Kasumi-1 (cell line): ENCODE measurements at regions not wholly inside any gene's neighbourhood (a gene's known extent, or its start where the extent isn't known, plus 50 kb on each side); places are given as distances from the start of the nearest gene placed in this dataset.

ENCODE experiments used
- DNase-seq, 2 experiments: peaks; one replicate each; lab custom pipeline; 2025; lab: John Stamatoyannopoulos, UW

DNA sequence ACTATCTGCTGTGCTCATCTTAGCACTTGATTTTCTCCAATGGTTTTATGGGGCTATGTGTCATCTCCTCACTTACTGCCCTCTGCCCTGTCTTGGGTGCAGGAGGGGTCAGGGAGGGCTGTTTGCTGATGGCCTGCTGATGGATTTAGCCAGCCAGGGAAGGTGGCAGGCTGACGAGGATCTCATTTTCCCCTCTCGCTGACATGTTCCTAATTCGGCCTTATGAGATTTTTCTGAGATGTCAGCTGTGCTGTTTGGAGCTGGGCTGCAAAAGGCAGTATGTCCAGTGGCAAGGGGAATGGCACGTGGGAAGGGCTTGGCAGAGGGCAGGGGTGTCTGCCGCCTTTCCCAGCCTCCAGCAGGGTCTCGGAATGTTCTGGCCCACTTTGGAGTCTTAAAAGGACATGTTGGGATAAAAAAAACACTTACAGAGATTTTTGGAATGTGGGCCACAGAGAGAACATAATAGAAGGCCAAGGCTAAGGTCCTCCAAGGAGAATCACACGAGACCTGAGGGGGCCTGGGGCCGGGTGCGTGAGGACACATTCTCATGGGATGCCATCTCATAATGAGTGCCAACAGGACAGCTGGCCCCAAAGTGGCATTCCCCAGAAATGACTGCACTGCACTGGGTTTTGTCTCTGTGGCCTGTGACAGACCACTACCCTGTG lies 303.8 kb downstream of the TLE3 start:
- no peak for DNase-seq

DNA sequence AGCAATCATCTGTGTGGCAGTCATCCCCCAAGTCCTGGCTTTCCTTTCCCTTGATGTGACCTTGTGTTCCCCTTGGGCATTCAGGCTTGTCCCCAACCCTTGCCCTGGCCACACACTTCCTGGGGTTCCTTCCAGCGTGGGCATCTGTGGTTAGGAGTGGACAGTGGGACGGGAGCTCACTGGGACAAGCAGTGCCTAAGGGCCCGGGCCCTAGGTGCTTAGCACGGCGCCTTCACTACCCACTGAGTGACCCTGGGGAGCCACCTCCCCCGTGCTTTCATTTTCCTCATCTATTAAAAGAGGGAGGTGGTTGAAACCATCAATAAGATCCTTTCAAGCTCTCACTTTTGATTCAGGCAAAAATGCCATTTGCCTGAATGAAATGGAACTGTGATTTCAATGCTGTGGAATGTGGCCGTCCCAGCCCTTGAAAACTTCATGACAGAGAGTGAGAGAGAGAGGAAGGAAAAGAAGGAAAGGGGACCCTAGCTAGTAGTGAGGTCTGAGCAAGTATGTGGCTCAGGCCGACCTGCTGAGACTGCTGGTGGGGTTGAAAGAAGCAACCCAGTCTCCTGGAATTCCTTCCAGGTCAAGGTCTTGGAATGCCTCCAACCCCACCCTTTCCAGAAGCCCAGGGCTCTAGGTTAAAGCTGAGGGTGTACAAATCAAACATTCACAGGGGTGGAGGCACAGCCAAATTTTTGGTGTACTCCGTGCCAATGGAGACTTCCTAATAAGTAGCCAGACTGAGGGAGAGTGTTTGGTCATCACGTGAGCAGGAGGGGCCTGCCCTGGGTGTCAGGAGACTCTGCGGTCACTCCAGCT lies 302.9 kb downstream of the TLE3 start:
- no peak for DNase-seq

DNA sequence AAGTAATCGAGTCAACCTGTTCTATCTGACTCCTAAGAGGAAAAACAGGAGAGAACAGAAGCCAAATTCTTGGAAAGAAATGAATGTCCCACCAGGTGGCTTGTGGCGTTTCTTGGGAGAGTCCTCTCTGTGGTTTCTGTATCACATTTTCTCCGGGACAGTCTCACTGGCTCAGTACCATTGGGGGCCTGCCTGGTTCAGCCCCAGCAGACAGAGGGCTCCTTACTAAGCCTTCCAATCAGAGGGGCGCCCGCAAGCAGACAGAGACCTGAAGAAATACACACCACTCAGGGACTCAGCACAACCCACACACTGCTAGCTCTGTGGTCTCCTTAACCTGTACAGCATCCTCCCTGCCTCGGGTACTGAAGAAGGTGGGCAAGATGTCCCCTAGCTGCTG lies 302.1 kb downstream of the TLE3 start:
- DNase-seq = no peak

DNA sequence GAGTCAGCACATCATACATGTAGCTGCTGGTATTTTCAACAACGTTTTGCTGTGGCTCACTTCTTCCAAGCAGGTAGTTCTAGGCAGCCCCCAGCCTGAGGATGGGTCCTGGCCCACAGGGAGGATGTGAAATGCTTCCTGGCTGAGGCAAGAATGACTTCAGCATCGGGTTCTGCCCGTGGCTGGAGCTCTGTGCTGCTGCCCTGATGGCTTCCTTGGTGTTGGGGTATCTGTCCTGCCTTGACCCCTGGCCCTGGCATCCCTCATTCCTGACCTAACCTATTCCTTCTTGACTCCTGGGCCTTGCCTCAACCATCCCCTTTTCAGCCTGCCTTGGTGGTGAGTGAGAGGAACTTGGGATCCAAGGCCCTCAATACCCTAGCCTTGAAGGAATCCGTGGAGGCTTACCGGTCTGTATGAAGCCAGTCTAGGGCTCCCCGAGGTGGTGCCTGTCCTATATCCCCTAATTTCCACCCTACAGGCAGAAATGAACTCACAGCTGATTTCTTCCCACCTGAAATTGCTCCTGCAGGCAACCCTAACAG lies 300.6 kb downstream of the TLE3 start:
- no peak for DNase-seq

DNA sequence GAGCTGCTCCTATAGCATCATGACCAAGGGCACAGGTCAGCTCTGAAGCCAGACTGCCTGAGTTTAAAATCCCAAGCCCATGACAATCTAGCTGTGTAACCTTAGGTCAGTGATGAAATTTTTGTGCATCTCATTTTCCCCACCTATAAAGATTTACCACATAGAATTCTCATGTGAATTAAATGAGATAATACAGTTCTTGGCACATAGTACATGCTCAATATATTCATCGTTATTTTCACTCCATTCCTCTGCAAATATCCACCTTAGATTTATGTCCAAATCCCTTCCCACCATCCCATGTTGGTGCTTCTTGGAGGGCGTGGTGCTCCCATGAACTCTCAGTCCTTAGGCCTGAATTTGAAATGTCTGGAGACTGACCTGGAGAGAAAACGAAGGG lies 300.1 kb downstream of the TLE3 start:
- no peak for DNase-seq

DNA sequence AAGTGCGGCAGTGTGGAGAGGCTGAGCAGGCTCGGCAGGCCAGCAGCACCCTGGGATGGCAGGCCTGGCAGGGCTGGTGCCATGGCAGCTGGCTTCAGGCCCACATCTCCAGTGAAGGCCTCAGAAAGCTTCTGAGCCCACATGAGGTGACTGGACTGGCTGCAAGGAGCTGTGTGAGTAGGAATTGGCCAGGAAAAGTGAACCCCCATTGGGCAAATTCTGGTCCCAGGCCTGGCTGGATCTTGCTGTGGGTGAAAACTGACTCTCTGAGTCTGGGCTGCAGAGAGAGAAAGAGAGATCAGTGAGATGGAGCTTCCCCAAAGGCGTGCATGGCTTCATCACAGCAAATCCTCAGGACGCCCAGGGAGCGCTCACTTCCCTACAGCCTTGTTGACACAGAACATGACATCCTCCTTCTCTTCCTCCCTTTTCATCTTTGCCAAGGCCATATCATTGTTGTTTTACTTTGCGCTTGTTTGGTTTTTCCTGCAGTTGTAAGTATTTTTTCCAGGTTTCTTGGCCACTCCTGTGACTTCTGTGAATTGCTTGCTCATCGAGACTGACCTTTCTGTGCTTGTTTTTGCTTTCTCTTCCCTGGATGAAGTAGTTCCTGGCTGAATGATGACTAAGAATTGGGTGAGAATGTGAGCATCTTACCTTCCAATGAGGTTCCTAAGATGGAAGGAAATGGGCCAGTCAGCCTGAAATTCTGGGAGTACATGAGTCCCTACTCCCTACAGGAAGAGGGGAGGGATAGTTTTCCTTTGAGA lies 299.1 kb downstream of the TLE3 start:
- no peak for DNase-seq

DNA sequence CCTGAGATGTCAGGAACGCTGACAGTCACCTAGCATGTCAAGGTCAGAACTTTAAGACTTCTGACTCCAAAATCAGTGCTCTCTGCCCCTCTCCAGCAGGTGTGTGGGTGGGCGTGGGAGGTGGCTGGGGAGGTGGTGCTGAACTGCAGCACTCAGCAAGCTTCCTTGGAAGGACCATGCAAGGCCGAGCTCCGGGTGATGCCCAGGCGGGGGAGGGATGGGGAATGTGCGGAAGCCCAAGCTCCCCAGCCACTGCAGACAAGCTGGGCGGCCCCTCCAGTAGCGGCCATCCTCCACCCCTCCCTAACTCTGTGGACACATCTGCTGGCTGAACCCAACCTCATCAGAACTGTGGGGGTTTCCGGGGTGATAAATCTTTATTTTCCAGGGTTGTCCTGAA lies 296.6 kb downstream of the TLE3 start:
- no peak for DNase-seq

DNA sequence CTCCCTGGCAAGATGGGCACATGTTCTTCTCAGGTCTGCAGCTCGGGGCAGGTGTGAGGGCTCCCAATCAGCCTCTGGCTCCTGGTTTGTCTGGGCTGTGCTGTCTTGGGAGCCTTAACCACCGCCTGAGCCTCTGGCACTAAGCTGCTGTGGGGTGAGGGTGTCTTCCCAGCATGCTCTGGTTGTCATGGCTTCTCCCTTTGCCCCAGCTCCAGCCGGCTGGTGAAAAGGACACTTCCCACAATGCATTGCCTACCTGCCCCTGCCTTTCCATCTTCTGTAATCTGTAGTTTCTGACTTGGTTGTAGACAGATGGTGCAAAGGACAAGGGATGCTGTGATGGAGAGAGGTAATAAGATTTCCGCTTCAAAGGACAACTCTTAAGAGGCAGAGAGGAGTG lies 295.3 kb downstream of the TLE3 start:
- DNase-seq = no peak

DNA sequence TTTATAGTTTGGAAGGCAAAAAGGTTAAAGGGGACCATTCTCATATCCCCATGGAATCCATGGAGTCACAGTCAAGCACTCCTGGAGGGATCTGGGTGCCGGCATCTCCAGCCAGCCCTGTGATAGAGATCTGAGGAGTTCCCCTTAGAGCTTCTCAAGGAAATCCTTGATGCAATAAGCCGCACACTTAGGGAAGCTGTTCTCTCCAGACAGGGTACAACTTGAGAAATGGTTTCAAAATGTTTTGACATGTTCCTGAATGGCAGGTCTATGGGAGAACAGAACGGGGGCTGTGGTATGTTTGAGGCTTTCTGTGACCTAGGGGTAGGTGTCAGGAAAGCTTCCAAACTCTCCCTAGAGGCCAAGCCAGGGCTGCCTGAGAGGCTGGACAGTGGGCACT lies 292.9 kb downstream of the TLE3 start:
- no peak for DNase-seq

DNA sequence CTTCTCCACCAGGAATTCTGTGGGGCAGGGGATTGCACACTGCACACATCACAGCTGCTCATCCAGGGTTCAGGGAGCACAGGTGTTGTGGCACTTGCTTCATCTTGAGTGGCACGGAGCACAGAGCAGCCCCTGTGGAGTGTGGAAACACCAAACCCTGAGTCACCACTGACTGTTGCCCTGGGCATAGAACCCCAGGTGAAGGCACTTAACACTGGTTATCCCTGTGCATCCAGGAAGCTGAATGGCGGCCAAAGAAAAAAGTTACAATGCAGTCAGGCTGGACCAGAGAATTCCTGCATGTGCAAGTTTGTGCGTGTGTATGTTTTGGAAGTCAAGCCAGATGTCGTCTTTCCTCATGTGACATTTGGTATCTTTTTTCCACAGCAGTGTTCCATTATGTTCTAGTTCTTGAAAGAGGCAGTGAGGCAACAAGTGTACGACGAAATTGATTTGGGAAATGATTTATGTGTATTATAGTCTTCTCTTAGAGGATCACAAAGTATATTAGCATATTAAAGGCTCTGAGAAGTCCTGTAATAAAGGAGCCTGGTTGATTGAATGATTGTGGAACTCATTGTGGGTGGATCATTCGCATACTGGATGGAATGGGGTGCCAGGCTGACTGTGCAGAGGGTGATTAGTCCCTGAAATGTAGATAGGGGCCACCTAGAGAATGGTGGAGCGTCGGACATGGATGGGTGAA lies 292.3 kb downstream of the TLE3 start:
- no peak for DNase-seq

DNA sequence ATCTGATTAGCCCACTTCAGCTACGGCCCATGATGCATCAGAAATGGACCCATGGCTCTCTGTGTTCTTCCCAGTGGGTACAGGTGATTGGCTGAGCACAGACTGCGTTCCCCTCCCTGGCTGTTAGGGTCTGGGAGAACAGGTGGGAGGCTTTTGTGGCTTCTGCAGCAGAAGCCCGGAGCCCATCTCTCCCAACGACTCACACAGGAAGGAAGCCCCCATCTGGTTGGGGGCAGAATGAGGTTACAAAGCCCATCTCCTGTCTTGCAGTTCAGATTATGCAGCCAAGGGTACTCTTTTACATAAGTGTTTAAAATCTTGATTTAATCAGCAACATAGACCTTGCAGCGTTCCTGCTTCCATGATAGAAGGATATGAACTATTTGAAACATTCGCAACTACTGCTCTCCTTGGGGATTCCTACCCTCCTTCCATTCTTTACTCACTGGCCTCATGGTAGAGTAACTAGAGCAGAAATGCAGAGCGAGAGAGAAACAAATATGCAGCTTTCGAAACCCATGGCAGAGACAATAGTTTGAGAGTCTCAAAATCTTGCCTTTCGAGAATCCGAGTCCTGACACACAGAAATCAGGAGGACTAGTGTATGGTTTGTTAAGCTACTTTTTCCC lies 291.3 kb downstream of the TLE3 start:
- DNase-seq = no peak

DNA sequence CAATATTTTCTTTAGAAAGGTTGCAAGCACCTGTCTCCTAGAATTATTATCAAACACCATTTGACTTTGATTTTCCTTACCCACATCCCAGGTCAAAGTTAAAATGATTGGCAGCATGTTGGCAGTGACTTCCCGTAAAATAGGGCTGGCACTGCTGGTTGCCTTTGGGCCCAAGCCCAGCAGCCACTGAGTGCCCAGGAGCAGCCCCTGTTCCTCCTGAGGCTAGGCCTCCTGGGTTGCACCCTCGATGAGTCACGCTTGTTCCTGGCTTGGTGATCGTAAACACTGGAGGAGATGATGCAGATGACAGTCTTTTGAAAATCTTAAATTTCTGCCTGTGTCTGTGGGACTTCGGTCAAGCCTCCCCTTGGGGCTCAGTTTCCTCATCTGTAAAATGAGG lies 290.0 kb downstream of the TLE3 start:
- no peak for DNase-seq

DNA sequence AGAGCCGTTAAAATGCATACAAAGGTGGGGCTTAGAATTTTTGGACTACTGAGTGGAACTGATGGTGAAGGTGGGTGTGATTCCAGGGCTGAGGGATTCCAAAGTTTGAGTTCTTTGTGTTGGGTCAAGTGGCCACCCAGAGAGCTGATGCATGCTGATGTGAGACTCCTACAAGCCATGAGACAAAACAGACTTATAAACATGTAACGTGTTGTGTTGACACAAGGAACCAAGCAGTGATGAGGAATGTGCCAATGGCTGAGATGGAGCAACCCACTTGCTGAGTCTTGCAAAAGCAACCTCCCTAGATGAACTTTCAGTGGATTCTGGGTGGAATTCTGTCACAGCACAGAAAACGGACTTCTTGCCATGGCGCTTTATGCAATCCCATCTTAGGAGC lies 289.0 kb downstream of the TLE3 start:
- no peak for DNase-seq

DNA sequence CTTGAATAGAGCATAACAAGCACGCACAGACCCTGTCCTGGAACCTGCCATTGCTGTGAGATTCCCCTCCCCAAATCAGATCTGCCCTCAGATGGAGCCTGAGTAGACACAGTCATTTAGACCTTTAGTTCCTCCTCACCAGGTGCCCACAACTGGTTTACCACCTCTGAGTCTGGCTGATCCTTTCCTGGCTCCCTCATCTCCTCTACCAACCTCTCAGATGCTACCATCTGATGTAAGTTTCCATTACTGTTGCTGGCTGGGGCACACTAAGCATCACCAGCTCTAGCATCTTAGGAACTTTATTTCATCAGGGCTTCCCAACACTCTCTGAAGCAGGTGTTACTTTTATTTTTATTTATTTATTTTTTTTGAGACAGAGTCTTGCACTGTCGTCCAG lies 288.3 kb downstream of the TLE3 start:
- no peak for DNase-seq

DNA sequence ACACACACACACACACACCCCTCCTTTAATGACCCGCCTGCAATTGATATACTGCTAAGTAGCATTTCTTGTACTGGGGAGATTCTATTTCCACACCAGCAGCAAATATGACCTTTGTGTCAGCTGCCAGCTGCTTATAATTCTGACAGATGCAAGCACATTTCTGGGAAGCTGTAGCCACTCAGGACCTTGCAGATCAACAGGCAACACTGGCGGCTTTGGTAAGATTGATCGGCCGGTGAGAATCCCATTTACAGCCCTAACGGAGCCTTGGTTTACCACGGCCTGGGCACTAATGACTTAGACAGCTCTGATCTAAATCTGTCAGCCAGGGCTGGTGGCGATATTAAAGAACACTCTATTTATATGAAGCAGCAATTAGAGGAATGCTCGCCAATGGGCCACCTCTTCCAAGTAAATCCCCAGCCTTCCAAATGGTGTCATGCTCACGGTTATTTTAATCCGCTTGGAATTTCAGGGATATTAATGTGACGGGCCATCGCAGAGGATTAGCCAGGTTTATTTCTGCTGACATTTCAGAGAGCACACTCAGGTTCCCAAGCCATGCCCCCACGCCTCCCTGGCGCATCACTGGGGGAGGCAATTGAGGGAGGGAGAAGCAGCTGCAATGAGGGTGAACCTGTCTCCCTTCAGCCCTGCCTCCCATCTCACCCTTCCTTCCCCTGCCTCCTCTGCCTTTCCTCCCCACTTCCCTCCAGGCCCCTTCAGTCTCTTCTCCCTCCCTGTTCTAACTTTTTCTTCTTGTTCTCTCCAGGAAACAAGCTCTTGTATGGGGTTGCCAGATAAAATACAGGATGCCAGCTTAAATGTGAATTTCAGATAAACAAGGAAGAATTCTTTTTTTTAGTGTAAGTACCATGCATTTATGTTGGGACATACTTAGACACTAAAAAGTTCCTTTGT lies 287.0 kb downstream of the TLE3 start:
- no peak for DNase-seq

DNA sequence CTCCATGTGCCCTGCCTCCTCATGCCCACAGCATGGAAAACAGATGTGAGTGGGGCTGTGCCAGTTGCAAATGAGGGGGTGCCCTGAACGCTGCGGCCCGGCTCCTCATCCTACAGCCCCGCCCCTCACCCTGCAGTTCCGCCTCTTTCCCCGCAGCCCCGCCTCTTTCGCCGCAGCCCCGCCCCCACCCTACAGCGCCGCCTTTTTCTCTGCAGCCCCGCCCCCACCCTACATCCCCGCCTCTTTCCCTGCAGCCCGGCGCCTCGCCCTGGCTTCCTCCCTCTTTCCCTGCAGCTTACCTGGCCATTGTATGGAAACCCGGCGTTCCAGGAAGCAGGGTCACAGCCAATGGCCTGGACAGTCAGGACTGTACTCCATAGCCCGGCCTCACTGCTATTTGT lies 284.9 kb downstream of the TLE3 start:
- no peak for DNase-seq

DNA sequence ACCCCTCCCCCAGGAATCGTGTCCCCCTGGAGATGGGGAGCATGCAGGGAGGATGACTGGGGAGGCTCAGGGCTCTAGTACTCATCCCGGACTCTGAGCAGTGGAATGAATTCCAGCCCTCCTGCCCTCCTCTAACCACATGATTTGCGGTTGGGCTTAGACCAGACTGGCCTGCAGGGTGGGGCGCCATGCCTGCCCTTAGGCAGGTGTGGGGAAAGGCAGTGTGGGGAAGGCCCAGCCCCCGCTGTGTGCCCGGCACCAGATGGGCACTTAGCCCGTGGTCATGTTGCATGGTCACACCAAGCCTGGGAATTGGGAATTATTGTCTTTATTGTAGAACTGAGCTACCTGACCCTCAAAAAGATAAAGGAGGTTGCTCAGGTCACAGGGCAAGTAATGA lies 283.8 kb downstream of the TLE3 start:
- no peak for DNase-seq

DNA sequence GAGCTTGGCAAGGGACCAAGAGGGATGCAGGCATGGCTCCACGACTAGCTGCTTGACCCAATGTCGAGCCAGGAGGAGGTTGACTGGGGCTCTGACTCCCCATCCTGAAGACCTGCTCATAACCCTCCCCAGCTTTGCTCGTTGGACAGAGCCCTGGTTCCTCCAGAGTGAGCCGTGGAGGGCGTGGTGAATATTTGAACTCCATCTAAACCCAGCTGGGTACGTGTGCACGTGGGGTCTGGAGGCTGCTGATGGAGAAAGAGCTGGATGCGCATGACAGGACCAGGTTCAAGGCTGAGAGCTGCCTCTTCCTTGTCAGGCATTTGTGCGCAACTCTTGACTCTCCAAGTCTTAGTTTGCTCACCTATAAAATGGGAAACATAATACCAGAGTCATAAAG lies 282.8 kb downstream of the TLE3 start:
- DNase-seq = no peak

DNA sequence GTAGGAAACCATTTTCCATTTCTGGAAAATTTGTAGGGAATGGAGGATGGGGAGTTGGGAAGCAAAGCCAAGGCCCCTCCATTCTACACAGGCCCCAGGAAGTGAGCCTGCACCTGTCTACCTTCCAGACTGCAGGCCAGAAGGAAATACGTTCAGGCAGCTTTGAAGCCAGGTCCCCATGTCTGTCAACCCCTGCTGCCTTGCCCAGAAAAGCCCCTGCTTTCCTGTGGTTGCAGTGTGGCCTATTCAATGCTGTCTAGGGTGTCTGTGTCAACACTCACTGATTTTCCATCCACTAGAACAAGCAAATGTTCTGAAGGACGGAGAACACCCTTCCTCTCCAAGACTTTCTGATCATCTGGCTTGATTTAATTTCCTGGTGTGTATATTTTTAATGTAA lies 281.9 kb downstream of the TLE3 start:
- DNase-seq = no peak

DNA sequence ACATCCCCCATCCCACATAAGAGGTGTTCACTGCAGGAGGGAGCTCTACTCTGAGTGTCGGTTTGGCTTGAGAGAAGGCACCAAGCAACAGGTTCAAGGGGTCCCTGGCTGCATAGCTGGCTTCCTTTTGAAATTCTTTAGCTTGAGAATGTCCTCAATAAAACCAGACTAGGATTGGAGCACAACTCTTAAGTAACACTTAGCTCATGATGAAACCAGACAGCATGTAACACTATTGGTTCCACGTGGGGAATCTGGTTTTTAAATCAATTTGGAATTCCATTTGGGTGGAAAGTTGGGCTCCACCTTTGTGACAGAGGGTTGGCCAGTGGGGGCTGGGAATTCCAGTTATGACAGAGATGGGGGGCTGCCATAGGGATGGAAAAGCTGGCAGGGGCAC lies 281.2 kb downstream of the TLE3 start:
- DNase-seq = no peak

DNA sequence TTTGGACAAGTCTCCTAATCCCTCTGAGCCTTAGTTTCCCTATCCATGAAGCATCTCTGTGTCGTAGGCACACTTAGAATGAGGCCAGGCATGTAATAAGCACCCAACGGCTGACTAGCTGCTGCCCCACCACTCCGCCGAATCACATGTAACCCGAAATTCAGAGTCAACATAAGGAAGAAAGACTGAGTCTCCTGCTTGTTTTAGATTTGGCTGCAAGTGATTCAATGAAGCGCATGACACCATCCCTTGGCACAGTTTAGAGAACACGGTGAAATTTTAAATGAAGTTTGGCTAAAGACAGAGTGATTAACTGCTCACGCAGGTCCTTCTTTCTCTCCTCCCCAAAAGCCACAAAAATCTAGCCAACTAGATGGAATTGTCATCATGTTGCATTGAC lies 279.2 kb downstream of the TLE3 start:
- no peak for DNase-seq
